A549 (cell line): ENCODE measurements at regions not wholly inside any gene's neighbourhood (a gene's known extent, or its start where the extent isn't known, plus 50 kb on each side); places are given as distances from the start of the nearest gene placed in this dataset.

Source experiments
- ESRRA ChIP-seq: fragments of 150-350 bp; IDR thresholded peaks from 2 replicates; pipeline ENCODE4 v1.6.1; 2014; ENCODE audit warnings: mild to moderate bottlenecking, low read length, borderline replicate concordance
- KDM1A ChIP-seq: fragments of 200-600 bp; sonication (generic); IDR thresholded peaks from 2 replicates; pipeline ENCODE4 v1.6.1; 2016; ENCODE audit warnings: low read depth, mild to moderate bottlenecking
- MAX ChIP-seq: IDR thresholded peaks from 2 replicates; pipeline ENCODE4 v1.6.1; 2012
- MAZ ChIP-seq: fragments of 150-350 bp; IDR thresholded peaks from 2 replicates; pipeline ENCODE4 v1.6.1; 2014; ENCODE audit warnings: antibody characterized with exemption, low read depth, low read length, borderline replicate concordance
- MYC ChIP-seq: IDR thresholded peaks from 2 replicates; pipeline ENCODE4 v1.6.1; 2012; ENCODE audit warnings: mild to moderate bottlenecking, inconsistent platforms, low read length, improper control_type of control experiment, borderline replicate concordance
- PHF8 ChIP-seq: fragments of 200-600 bp; sonication (generic); IDR thresholded peaks from 2 replicates; pipeline ENCODE4 v1.6.1; 2016; ENCODE audit warnings: low read depth, mild to moderate bottlenecking, antibody characterized with exemption, moderate library complexity, borderline replicate concordance
- POLR2A ChIP-seq: IDR thresholded peaks from 2 replicates; pipeline ENCODE4 v1.6.1; 2012; ENCODE audit warnings: mild to moderate bottlenecking, low read length
- POLR2AphosphoS2 ChIP-seq: conservative IDR thresholded peaks from 2 replicates; pipeline ENCODE4 v1.6.1; 2012; ENCODE audit warnings: low read length, improper control_type of control experiment, inconsistent platforms
- RAD21 ChIP-seq, 2 experiments: fragments of >200 bp in 1 of 2; sonication (Bioruptor Twin) in 1 of 2; formaldehyde crosslinking in 1 of 2; IDR thresholded peaks in 1 of 2; conservative IDR thresholded peaks in 1 of 2; 2 replicates in 1 of 2; 3 replicates in 1 of 2; pipeline ENCODE4 v1.6.1; 2012 to 2018; ENCODE audit warnings: inconsistent platforms in 1 of 2
- RFX5 ChIP-seq: fragments of 450-650 bp; IDR thresholded peaks from 2 replicates; pipeline ENCODE4 v1.7.1; 2014; ENCODE audit warnings: antibody characterized with exemption, mild to moderate bottlenecking, moderate library complexity
- TF ChIP-seq, protein P1 (sequence below): fragments of >200 bp; sonication (Bioruptor Twin); formaldehyde crosslinking; IDR thresholded peaks from 3 replicates; pipeline ENCODE4 v1.5.1; 2016
- TF ChIP-seq, protein P2 (sequence below): fragments of 200-600 bp; sonication (generic); IDR thresholded peaks from 2 replicates; pipeline ENCODE4 v1.6.1; 2016; ENCODE audit warnings: antibody characterized with exemption, mild to moderate bottlenecking, moderate library complexity

DNA sequence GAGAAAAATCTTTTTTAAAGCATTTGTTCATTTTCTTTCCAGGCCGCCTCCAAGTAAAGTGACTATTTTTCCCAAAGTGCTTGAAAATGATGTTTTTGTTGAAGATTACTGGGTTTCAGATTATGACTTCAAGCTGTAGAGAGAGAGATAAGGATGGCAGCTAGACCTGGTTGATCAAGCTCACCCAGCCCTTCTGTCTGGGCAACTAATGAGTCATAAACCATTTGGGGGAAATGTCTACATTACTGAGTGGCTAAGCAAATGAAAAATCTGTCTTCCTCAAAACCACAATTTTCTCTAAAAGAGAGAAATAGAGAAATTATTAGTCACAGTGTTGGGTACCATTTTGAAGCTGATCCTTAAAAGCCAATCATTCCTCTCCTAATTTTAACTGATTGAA is 355.4 kb upstream of the CPEB2 start:
- no peak for TF ChIP-seq ESRRA
- no peak for TF ChIP-seq POLR2AphosphoS2
- TF ChIP-seq RAD21 (conservative IDR thresholded peaks at IDR 0.05 in 1 of 2, IDR thresholded peaks at IDR 0.05 in 1 of 2): no peak
- TF ChIP-seq RFX5: no peak
- no peak for TF ChIP-seq POLR2A
- no peak for TF ChIP-seq MYC
- TF ChIP-seq, protein P1, sequence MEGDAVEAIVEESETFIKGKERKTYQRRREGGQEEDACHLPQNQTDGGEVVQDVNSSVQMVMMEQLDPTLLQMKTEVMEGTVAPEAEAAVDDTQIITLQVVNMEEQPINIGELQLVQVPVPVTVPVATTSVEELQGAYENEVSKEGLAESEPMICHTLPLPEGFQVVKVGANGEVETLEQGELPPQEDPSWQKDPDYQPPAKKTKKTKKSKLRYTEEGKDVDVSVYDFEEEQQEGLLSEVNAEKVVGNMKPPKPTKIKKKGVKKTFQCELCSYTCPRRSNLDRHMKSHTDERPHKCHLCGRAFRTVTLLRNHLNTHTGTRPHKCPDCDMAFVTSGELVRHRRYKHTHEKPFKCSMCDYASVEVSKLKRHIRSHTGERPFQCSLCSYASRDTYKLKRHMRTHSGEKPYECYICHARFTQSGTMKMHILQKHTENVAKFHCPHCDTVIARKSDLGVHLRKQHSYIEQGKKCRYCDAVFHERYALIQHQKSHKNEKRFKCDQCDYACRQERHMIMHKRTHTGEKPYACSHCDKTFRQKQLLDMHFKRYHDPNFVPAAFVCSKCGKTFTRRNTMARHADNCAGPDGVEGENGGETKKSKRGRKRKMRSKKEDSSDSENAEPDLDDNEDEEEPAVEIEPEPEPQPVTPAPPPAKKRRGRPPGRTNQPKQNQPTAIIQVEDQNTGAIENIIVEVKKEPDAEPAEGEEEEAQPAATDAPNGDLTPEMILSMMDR: no peak
- no peak for TF ChIP-seq KDM1A
- TF ChIP-seq MAZ: no peak
- no peak for TF ChIP-seq MAX
- no peak for TF ChIP-seq PHF8
- TF ChIP-seq, protein P2, sequence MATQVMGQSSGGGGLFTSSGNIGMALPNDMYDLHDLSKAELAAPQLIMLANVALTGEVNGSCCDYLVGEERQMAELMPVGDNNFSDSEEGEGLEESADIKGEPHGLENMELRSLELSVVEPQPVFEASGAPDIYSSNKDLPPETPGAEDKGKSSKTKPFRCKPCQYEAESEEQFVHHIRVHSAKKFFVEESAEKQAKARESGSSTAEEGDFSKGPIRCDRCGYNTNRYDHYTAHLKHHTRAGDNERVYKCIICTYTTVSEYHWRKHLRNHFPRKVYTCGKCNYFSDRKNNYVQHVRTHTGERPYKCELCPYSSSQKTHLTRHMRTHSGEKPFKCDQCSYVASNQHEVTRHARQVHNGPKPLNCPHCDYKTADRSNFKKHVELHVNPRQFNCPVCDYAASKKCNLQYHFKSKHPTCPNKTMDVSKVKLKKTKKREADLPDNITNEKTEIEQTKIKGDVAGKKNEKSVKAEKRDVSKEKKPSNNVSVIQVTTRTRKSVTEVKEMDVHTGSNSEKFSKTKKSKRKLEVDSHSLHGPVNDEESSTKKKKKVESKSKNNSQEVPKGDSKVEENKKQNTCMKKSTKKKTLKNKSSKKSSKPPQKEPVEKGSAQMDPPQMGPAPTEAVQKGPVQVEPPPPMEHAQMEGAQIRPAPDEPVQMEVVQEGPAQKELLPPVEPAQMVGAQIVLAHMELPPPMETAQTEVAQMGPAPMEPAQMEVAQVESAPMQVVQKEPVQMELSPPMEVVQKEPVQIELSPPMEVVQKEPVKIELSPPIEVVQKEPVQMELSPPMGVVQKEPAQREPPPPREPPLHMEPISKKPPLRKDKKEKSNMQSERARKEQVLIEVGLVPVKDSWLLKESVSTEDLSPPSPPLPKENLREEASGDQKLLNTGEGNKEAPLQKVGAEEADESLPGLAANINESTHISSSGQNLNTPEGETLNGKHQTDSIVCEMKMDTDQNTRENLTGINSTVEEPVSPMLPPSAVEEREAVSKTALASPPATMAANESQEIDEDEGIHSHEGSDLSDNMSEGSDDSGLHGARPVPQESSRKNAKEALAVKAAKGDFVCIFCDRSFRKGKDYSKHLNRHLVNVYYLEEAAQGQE: no peak
